GM18870 (cell line): ENCODE measurements at regions not wholly inside any gene's neighbourhood (a gene's known extent, or its start where the extent isn't known, plus 50 kb on each side); places are given as distances from the start of the nearest gene placed in this dataset.

Experiments
- ATAC-seq: cut with Tn5 transposase; IDR thresholded peaks from one replicate; pipeline ENCODE4 v1.9.1; 2021; ENCODE audit warnings: moderate library complexity; ENCODE audit not compliant: unreplicated experiment

DNA sequence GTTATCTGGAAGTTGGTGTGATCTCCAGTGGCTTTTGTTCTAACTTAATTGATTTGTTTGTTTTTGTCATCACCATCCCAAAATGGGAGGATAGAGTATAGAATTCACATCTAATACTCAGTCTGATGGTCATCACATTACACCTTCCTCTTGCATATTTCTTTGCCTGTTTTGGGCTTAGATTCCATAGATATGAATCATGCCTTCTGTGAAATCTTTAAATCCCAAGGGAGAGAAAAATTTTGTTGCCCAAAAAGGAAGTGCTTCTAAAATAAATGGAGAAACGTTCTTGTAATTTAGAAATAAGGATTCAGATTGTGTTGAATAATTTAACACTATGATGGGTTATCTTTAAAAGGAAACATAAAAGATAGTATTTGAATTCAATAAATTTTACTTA is 446.0 kb upstream of the LRRC7 start:
- no peak for ATAC-seq

DNA sequence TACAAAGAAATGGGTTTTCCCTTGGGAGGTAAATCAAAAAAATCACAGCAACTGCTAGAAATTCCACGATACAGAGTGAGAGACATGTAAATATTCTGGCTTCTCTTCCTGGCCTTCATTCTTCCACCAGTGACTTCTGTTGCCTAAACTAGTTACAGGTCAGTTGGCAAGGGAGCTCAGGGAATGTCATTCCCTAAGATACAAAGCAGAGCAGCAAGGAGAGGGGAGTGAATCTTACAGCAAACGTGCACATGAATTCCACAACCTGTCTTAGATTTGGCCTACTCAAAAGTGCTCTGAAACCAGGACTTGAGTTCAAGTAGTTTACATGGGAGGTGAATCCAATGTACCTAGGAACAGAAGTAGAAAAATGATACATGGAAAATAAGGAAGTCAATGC is 445.3 kb upstream of the LRRC7 start:
- ATAC-seq = no peak

DNA sequence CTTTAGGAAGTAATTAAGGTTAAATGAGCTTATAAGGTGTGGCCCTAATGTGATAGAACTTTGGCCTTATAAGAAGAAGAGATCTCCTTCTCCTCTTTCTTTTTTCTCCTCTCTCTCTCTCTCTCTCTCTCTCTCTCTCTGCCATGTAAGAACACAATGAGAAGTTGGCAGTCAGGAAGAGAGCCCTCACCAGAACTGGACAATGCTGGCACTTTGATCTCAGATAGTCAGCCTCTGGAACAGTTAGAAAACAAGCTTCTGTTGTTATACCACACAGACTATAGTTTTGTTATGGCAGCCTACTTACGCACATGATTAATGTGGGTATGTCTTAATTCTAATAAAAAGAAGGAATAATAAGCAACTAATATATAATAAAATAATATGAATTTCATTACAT is 444.2 kb upstream of the LRRC7 start:
- ATAC-seq = no peak

DNA sequence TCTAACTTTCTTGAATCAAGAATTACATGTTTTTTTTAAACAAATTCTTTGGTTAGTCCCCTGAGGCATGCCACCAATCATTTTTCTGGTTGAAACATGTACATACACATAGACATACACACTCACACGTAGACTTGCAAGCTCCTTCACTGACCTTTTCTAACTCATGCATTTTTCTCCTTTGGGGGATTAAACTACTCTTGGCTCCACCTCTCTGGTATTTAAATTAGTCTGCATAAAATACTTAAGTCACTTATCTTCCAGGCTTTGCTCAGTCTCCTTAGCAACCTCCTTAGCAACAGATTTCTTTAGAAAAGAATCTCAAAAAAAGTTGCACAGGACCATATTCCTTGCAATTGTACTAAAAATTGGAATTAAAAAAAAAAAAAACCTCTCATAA is 440.9 kb upstream of the LRRC7 start:
- no peak for ATAC-seq

DNA sequence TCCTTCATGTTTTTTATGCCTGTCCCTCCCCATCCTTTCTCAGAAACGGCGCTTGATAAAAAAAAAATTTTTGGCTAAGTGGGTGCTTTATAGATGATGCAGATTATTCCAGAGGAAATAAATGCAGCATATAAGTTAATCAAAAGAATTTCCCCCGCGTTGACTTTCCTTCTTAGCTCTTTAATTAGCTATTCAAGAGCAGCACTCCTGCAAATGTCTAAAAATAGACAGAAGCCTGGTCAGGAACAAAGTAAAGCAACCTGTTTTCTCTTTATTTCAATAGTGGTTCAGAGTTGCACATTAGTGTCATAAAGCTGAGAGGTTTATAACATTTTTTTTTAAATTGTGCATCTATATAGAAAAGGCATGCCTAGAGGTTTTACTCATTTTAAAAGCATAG is 439.5 kb upstream of the LRRC7 start:
- ATAC-seq = no peak

DNA sequence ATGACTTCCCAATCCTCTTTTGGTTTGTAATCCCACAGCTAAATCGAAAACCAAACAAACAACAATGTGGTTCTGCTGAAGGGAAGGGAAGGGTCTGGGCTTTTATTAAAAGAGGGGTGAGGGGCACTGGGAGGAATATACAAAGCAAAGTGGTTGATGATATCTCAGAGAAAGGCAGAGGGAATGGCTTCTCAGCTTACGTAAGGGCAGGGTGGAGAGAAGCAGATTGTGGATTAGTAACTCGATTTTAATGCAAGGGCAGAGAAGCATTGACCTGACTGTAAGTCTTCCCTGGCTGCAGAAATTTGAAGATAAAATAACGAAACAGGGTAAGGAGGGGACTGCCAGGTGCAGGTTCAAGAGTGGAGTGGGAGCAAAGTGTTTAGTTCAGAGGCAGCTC is 438.2 kb upstream of the LRRC7 start:
- no peak for ATAC-seq

DNA sequence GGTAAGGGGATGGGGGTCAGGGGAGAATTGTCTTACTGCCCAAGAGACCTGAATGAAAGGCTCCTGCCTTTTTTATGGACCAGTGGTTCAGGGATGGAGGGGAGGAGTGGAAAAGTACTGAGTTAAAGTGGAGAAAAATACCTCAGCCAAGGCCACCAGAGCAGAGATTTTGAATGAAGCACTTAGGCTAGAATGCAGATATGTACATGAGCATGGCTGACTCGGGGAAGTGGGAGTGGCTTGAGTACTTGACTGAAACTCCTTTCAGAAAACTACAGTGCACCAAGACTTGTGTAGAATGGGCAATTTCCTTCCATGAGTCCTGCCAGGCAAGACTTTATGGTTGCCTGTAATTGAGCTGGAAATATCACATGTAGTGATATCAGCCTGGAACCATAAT is 429.6 kb upstream of the LRRC7 start:
- no peak for ATAC-seq

DNA sequence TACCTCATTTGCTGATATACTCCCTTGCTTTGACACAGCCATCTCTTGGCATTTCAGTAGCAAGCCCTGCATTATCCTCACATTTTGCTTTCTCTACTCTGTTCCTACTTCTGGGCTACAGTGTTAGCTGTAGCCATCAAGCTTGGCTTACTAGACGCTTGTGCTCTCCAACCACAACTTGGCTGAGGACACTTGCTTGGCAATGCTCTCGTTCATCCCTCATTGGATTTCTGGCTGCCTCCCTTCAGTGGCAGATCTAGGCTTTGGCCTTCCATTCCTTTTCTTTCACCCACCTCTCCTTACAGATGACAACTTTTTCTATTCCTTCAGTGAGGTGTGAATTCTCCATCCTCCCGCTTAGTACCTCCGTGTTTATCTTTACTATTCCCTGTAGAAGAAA is 428.7 kb upstream of the LRRC7 start:
- no peak for ATAC-seq

DNA sequence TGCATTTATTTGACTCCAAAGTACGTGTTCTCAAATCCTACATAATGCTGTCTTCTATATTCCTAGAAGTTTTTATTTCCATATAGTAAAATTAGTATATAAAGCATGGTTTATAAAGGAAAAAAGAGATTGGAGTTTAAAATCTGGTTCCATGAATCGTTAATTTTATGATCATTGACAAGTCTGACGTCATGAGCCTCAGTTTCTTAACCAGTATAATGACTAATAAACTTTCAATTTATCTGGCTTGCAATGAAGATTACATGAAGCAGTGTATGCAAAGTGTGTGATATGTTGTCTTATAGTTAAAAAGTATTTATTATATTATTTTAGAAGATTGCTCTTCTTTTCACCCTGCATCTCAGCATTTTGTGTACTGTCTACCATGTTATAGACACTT is 421.4 kb upstream of the LRRC7 start:
- ATAC-seq = no peak

DNA sequence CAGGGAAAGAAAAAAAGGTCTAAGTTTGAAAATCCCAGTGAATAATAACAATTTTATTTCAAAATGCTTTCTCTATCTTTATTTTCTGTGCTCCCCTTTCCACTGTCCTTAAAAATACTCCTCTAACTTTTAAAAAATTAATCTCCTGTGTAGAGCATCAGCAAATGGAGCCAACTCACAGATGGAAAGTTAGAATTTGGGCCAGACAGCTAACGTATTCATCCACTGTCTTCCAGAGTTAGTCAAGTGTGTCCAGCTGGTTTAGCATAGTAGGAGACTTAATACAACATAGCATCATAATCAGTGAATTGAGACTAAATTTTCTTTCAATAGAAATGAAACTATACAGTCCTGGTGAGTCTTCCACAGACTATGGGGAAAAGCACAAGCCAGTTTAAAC is 419.0 kb upstream of the LRRC7 start:
- ATAC-seq = no peak

DNA sequence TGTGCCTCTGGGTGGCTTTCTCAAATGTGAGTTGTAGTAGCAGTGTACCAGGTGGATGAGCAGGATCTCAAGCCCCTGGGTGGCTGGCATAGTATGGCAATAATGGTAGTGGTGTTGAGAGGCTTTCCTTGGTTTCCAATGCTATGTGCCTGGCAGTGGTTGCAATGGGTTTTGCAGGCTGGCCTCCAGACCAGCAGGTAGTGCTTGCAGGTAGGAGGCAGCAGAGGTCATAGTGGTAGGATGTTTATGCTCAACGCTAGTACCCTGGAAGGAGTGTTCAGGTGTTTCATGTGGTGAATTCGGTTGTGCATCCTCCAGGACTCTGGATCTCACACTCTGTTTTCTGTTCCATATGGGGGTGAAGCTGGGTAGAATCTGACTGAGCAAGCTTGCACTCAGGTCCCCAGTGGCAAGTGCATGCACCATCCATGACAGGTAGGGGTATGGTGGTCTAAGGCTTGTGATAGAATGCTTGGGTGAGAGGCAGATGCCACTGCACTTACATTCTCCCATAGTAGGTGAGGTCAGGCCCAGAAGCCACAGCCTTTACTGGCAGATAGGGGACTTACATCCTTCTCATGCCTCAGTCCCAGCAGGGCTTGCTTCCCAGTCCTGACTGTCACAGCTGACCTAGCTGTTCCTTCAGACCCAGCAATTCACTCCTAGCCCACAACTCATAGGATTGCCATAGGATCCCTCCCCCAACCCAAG is 410.5 kb upstream of the LRRC7 start:
- no peak for ATAC-seq

DNA sequence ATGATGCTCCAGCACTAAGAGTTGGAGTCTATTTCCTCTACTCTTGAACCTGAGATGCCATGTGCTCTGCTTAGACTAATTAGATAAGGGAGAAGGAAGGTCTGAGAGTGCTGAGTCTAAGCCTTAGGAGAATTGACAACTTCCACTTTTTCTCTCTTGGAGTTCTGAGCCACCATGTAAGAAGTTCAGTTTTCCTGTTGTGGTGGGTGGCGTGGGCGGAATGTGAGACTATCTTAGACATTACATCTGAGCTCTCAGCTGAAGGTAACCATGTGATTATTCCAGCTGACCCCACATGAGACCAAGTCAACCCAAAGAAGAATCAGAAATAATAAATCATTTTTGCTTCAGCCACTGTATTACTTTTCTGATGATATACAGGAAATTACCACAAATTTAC is 404.5 kb upstream of the LRRC7 start:
- no peak for ATAC-seq

DNA sequence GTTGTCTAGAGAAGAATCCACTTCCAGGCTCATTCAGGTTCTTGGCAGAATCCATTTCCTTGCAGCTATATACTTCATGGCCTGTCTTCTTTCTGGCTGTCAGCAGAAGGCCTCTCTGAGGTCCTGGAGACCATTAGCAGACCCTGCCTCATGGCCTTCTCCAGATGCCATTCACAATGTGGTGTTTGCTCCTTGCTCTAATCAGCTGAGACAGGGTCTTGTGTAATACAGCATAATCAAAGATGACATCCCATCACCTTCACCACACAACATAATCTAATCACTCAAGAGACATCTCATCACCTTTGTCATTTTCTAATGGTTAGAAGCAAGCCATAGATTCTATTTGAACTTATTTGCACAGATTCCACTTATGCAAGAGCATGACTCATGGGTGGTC is 403.9 kb upstream of the LRRC7 start:
- ATAC-seq = no peak

DNA sequence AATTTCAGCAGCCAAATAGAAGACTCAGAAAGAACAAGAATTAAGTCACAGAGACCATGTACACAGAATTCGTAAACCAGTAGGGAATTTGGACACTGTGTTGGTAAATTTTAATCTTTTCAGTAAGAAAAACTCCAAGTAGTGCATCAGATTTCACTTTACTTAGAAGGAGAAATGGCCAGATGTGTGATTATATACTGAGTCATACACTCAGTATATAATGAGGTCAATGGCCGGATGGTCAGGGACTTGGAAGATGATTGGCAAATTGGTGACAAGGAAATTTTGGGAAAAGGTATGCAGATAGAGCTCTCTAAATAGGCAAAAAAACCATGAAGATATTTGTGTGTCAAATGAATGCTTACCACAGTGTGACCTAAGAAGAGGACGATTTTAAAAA is 399.8 kb upstream of the LRRC7 start:
- no peak for ATAC-seq

DNA sequence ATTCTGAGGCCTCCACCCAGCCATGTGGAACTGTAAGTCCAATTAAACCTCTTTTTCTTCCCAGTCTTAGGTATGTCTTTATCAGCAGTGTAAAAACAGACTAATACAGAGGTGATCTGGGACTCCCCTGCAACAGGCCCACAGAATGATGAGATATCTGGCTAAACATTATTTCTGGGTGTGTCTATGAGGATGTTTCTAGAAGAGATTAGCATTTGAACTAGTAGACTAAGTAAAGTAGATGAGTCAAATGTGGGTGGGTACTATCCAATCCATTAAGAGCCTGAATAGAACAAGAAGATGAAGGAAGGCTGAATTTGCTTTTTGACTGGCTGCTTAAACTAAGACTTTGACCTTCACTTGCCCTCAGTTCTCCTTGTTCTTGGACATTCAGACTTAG is 396.5 kb upstream of the LRRC7 start:
- ATAC-seq = no peak

DNA sequence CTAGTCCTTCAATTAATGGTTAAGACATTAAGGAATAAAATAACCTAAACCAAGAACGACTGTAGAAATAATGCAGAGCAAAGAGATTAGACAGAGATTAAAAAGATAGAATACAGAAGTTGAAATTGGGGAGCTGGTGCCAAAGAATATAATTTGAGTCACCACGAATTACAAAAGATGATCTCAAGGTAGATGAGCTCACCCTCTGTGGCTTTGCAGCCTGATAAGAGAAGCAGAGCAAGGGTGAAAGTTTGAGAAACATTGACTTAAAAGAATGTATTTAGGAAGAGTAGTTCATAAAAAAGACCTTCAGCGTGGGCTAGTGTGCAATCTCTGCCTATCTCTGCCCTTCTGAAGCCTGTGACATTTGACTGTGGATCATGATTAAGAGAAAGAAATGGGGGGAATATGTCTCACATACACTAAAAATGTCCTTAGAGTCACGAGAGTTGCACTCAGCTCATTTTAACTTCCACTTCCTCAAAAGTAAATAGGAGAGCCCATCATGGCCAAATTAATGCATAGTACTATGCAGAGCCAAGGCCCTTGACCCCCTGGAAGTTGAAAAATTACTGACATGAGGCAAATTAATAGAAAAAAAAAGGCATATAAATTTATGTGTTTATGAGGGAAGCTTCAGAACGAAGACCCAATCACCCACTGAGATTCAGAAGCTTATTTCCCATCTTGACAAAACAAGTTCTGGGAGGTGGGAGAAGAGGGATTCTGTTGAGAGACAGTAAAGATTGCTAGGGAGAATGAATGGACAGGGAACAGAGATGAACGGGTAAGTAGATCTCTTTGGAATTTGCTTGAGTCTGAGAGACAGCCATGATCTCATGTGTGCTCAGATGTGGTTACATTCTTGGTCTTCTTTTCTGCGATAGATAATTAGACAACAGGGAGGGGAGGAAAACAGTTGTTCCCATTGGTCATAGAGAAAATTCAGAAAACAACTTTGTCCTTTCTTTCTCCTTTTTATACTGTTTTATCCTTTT is 395.4 kb upstream of the LRRC7 start:
- no peak for ATAC-seq

DNA sequence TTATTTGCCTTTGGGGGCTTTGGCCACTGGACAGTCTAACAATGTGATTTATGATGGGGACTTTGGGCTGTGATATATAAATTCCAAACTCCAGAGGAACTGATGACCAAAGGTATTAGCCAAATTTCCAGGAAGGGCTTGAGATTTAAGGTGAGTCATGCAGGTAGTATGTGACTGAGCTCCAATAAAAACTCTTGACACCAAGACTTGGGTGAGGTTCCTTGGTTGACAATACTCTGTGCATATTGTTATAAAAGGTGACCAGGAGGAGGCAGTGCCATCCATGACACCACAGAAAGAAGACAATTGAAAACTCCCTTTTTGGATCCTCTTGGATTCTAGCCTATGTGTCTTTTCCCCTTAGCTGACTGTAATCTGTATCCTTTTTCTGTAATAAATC is 392.7 kb upstream of the LRRC7 start:
- ATAC-seq = no peak

DNA sequence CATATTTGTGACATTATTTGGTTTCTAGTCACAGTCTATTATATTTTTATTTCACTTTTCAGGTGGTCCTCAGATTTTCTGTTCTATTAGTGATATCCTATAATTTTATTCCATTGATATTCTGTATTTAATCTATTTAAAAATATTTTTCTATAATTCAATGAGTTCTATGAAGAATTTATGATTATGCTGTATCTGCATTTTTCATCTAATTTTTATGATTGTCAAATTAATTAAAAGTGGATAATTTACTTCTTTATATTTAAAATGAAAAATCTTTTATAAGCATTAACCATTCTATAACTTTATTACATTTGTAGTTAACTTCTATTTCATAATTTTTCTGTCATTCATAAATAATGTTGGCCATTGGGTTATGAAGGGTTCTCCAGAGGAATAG is 387.4 kb upstream of the LRRC7 start:
- no peak for ATAC-seq

DNA sequence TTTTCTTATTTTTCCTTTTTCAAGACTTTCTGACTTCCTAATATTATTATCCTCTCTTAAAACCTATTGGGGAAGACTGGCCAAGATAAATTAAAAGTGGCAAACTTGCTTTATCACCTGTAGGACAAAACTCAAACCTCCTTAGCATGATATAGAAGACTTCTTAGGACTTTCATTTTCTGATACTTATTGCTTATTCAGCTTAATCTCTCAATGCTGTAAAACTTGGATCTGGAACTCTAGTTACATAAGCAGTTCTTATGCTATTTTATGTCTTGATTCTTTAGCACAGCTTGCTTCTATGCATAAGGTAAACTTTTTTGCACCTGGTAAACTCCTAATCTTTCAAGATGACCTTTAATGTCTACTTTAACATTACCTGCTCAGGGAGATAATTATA is 382.3 kb upstream of the LRRC7 start:
- ATAC-seq = no peak

DNA sequence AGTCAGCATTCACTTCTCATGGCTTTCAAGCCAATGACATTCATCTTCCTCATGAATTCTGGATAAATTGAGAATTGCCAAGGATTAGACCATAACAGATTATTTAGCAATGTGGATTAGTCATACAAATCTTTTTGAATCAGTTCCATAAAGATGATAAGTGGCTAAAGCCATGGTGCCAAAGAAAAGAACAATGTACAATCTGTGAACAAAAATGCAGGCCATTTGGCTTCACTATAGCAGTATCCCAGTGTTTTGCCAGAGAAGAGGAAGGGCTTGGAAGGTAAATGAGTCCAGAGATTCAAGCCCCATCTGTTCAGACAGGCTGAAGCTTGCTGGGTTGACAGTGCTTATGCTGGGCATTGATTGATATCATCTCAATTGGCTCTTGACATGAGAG is 376.4 kb upstream of the LRRC7 start:
- ATAC-seq = no peak

DNA sequence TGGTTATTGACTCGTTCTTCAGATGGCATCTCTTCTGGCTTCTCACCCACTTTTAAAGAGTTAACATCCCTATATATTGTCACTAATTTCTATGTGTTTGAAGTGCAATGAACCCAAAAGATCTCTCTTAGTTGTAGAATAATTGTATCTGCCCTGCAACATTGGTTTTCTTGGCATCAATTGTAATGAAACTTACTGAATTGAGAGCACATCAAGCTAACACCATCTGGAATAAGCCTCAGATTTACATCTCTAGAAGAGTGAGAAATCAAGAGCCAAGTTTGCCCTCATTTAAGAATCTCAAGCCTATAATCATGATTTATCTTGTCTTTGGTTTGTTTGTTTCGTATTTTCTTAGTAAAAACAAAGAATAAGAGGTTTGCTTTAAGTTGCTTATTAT is 372.6 kb upstream of the LRRC7 start:
- ATAC-seq = no peak

DNA sequence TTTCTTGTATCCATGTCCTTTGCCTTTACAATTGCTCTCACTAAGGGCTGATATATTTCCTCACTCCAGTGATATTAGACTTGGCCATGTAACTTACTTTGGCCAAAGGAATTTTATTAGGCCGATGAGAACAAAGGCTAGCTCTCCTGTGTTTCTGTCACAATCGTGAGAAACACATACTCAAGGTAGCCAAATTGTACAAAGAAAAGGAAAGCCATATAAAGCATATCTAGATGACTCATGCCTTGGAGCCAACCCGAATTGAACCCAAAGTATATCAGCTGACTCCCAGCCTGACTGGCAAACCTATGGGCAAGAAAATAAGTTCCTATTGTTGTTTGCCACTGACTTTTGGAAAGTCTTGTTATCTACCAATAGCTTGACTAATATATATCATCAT is 371.7 kb upstream of the LRRC7 start:
- no peak for ATAC-seq
